A204.1 (cell line): ENCODE measurements at regions not wholly inside any gene's neighbourhood (a gene's known extent, or its start where the extent isn't known, plus 50 kb on each side); places are given as distances from the start of the nearest gene placed in this dataset.

ENCODE experiments used
- FAIRE-seq: peaks from 2 replicates; lab custom pipeline; 2012; peaks lifted over from hg19 to GRCh38; lab: Jason Lieb, UNC

GRCh38 chr14:44712024-44712815 lies 205.1 kb upstream of the FSCB start:
- FAIRE-seq, result no peak

GRCh38 chr14:44701563-44702263 lies 194.6 kb upstream of the FSCB start:
- FAIRE-seq, result no peak

- FAIRE-seq, result no peak
These were observed 193.6 kb upstream of the FSCB start for GRCh38 chr14:44700694-44701093.

GRCh38 chr14:44700184-44700583 lies 193.1 kb upstream of the FSCB start:
- FAIRE-seq, result no peak

- no peak for FAIRE-seq
These were observed 192.3 kb upstream of the FSCB start for GRCh38 chr14:44699391-44699790.

- no peak for FAIRE-seq
These were observed 162.4 kb upstream of the FSCB start for GRCh38 chr14:44669496-44669895.

GRCh38 chr14:44663136-44663535 lies 156.1 kb upstream of the FSCB start:
- no peak for FAIRE-seq

- FAIRE-seq, result no peak
These were observed 155.3 kb upstream of the FSCB start for GRCh38 chr14:44662250-44662891.

GRCh38 chr14:44658389-44658696 lies 151.3 kb upstream of the FSCB start:
- no peak for FAIRE-seq

GRCh38 chr14:44657696-44658388 lies 150.8 kb upstream of the FSCB start:
- peak; percentile 77 for FAIRE-seq

GRCh38 chr14:44657203-44657602 lies 150.1 kb upstream of the FSCB start:
- FAIRE-seq, result no peak

GRCh38 chr14:44654591-44654990 lies 147.5 kb upstream of the FSCB start:
- FAIRE-seq, result no peak

GRCh38 chr14:44653641-44654040 lies 146.6 kb upstream of the FSCB start:
- FAIRE-seq, result no peak

- no peak for FAIRE-seq
These were observed 145.6 kb upstream of the FSCB start for GRCh38 chr14:44652640-44653039.

- no peak for FAIRE-seq
These were observed 142.0 kb upstream of the FSCB start for GRCh38 chr14:44649061-44649460.

- no peak for FAIRE-seq
These were observed 133.3 kb upstream of the FSCB start for GRCh38 chr14:44640416-44640815.

- no peak for FAIRE-seq
These were observed 132.8 kb upstream of the FSCB start for GRCh38 chr14:44639781-44640385.

- FAIRE-seq, result no peak
These were observed 127.6 kb upstream of the FSCB start for GRCh38 chr14:44634692-44635091.

GRCh38 chr14:44626423-44626822 lies 119.3 kb upstream of the FSCB start:
- no peak for FAIRE-seq

- FAIRE-seq, result no peak
These were observed 118.0 kb upstream of the FSCB start for GRCh38 chr14:44625098-44625497.

GRCh38 chr14:44620121-44621019 lies 113.3 kb upstream of the FSCB start:
- no peak for FAIRE-seq
